Activated CD8-positive, alpha-beta memory T cell treated with anti-CD3 and anti-CD28 coated beads for 24 hours (primary cell): ENCODE measurements at regions not wholly inside any gene's neighbourhood (a gene's known extent, or its start where the extent isn't known, plus 50 kb on each side); places are given as distances from the start of the nearest gene placed in this dataset.

Source experiments
- DNase-seq: peaks from one replicate; pipeline ENCODE4 v3.0.0-alpha.2; 2020

DNA sequence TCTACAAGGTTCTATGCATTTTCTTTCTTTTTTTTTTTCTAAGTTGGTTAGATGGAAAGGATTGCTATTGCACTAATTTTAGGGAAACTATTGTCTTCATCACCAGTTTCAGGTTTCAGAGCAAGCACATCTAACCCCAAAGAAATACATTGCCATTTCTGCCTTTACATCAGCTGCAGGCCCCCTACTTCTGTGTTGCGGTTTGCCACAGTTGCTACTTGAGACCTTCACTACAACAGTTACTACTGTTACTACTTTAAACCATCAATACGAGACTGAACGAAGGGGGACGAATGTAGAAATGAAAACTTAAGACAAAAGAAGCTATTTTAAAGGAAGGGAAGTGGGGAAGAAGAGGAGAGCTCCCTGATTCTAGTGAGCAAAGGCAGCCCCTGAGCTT, 256.7 kb upstream of the LCORL start:
- DNase-seq: no peak

DNA sequence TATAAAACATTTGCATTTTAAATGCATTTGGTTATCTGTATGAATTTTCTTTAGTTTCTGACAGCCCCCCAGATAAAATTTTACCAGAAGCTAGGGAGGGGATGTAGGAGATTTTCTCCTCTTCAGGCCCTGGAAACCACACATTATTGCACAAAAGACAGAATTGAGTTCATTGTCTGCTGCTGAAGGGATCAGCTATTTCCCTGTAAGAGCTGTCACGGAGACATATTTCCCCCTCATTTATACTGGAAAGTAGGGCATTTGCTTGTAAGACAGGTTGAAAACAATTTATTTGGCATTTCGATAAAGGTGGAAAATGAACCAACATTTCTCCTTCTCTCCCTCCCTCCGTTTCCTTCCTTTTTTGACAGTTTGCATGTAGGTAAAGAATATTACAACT, 241.3 kb upstream of the LCORL start:
- no peak for DNase-seq

GRCh38 chr4:18252052-18252451, 230.5 kb upstream of the LCORL start:
- no peak for DNase-seq

DNA sequence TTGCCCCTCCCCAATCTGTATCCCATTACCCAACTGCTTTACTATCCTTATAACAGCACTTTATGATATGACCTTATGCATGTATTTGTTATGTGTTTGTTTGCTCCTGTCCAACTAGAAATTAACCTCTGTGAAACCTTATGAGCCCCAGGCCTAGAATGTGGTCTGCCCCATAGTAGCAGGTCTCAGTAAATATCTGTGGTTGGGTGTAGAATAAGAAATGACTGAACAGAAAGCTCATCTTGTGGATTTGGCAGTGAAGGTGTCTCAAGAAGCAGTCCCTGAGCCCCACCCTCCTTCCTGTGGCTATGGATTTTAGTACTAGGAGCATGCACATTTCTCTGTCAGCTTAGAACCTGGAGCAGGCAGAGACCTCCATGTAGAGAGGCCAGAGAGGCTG, 229.0 kb upstream of the LCORL start:
- DNase-seq: no peak

DNA sequence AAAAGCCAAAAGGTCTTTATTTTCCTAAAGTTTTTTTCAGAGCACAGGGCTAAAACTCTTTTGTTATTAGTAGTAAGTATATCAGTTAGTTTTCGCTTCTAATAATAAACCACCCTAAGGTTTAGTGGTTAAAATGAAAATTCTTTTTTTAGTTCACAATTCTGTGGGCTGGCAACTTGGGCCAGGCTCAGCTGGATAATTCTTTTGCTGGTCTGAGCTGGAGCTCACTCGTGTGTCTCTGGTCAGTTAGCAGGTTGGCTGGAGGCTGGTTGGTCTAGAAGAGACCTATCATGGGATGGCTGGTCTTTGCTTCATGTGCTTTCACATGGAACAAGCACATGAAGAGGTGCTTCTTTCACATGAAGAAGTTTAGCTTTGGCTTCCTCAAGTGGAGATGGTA, 227.1 kb upstream of the LCORL start:
- DNase-seq: no peak

DNA sequence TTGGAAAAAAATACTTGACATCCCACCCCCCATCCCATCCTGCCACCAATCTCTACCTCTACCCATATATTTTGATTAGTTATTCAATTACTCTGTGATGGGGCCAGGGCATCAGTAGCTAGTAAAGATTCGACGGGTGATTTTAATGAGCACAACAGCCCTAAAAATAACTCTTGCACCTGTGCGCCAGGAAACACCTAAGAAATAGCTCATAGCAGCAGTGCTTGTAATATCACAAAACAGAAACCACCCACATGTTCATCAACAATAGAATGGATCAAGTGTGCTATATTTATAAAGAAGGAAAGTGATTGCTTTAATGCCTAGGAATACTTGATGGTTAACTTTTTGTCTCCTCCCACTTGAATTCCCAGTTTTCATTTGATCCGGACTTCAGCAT, 225.6 kb upstream of the LCORL start:
- no peak for DNase-seq

DNA sequence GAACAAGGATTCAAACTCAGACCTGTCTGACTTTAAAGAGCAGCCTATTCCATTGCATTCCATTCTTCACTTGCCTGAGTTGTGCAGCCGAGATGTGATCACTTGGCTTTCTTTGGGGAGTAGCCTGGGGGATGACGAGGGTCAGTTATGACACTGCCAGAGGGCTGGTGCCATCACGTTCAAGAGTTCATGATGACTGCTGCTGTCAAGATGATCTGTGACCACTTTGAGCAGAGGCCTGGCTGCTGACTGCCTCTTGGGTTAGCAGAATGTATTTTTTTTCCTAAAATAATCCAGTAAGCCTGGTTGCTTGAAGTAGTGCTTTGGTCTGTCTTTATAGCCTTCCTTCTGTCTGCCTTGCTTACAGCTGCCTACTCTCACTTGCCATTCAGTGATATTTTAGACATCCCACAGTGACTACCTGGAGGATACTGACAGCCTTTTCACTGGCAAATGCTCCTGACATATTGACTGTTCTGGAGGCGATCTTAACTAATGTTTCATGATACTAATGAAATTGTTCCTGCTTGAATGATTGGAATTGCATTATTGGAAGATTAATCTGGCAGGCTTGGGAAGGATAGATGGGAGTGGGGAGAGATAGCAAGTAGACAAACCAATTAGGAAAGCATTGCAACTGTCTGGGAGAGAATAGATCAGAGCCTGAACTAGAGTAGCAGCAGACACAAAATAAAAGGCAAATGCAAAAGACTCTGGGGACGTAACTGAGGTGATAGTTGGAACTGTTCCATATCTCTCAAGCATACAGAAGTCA, 221.6 kb upstream of the LCORL start:
- DNase-seq: no peak

- no peak for DNase-seq
Observed at GRCh38 chr4:18241727-18242126, 220.2 kb upstream of the LCORL start.

GRCh38 chr4:18234108-18234507, 212.6 kb upstream of the LCORL start:
- DNase-seq: no peak

GRCh38 chr4:18231726-18232125, 210.2 kb upstream of the LCORL start:
- DNase-seq: no peak

- no peak for DNase-seq
Observed at GRCh38 chr4:18227880-18228279, 206.3 kb upstream of the LCORL start.

- no peak for DNase-seq
Observed at GRCh38 chr4:18214411-18215055, 193.0 kb upstream of the LCORL start.

GRCh38 chr4:18213576-18214198, 192.1 kb upstream of the LCORL start:
- DNase-seq: no peak

- no peak for DNase-seq
Observed at GRCh38 chr4:18209448-18209847, 187.9 kb upstream of the LCORL start.

GRCh38 chr4:18203966-18204365, 182.4 kb upstream of the LCORL start:
- DNase-seq: no peak

DNA sequence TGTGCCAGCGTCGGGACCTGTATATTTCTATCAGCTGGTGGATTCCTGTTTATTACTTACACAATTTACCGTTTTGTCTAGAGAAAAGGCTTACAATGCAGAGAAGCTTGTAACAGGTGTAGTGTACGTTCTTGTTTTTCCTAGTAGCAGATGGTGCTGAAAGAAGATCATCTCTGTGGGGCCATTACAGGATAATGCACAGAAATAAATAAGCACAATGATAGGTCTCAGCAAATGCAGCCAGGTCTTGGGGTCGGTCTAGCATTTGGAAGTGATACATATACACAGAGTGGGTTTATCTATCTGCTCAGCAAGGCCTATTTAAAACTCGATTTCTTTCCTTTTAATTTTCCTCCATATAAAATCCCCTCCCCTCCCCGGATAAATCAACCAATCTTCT, 180.9 kb upstream of the LCORL start:
- no peak for DNase-seq

DNA sequence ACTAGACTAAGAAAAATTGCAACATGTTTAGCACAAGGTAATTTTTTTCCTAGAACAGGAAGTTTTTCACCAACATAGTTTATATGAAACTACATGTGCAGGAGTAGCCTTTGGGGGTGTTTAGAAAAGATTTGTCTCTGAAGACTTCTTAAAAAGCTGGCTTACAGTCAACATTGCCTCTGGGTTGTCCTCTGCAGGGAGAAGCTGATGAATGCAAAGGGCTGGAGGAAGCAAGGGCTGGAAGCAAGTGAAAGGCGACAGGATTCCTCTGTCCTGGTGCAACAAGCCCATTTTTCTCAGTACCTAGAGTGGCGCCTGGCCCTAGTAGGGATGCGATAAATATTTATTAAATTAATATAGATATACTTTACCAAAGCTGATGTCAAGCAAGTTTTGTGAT, 180.3 kb upstream of the LCORL start:
- no peak for DNase-seq

- DNase-seq: no peak
Observed at GRCh38 chr4:18198653-18199052, 177.1 kb upstream of the LCORL start.

DNA sequence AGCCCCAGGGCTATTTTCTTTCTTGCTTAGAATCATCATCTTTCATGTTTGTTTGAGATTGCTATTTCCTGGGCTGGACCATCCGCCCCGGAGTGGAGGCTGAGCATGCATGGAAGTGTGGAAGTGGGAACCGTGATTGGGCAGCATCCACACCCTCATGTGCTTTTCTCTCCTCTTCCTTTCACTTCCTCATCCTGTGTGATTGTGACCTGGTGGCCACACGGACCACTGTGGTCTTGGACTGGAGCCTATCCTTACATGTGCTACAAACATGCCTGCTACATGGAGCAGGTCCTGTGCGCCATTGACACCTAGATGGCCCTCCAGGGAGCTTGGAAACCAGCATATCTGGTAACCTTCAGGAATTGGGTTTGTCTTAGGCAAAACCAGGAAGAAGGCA, 175.9 kb upstream of the LCORL start:
- DNase-seq: no peak

DNA sequence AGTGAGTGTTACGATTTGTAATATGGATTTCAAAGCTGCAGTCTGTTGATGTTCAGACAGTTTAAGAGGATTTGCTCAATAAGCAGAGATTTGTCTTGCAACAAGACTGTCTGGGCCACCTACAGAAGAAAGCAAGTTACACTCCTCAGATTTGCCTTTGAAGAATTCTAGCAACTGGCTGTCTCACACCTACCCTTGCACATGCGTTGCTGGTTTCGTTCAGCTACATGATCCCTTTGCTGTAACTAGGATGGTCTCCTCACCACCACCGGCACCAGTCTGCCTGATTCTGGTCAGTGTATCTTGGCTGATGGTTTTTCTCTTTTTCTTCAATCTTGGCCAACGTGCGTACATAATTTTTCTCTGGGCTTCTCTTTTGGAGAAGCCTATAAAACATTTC, 172.7 kb upstream of the LCORL start:
- DNase-seq: no peak

DNA sequence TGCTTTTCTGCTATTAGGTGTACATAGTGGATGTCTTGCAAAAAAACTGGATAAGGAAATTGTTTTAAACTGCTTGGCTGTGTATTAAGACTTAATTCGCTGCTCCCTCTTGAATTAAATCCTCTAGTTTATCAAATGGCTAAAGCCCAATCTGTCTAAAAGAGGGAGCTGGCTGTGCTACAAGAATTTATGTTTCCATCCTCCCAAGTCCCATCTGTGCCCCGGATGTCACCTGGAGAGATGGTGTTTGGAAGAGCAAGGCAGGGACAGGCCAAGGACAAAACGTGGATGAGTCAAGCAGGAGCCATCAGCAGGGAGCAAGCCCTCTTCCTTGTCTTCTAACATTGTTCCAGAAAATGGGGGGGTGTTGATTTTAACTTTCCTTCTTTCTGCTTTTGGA, 171.3 kb upstream of the LCORL start:
- no peak for DNase-seq

DNA sequence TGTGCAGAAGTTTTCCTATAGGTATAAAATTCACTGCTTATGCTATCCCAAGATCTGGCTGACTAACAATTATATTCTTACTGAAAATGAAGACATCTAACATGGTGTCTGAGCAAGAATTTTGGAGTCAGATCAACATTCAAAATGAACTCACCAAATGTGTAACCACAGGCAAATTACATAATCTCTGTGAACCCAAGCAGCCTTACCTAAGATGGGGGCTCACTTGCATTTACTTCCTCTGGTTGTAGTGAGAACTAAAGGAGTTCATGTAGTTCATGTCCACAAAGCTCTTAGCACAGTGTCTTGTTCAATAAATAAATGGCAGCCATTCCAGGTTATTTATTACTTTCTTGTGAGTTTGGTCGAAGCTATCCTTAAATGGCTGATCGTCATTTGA, 163.9 kb upstream of the LCORL start:
- no peak for DNase-seq

- no peak for DNase-seq
Observed at GRCh38 chr4:18180892-18181291, 159.3 kb upstream of the LCORL start.

DNA sequence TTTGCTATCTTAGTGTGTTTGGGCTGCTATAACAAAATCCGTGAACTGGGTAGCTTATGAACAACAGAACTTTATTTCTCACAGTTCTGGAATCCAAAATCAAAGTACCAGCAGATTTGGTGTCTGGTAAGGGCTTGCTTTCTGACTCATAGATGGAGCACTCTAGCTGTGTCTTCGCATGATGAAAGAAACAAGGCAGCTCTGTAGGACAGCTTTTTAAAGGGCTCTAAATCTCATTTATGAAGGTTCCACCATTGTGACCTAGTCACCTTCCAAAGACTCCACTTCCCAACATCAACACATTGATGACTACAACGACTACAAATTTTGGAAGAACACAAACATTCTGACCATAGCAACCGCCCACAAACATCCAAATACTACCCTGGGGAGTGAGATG, 158.6 kb upstream of the LCORL start:
- DNase-seq: no peak

DNA sequence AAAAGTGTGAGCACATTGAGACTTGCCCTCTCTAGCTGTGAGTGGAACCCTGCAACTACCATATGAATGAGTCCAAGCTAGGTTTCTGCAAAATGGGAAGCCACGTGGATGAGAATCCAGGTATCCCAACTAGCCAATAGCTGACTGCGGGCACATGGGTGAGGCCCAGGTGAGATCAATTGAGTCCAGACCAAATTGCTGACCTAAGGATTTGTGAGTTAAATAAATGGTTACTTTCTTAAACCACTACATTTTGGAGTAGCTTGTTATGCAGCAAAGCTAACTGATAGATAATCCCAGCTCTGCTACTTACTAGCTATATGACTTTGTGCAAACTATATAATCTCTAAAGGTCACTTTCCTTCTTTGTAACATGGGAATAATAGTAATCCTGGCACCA, 150.3 kb upstream of the LCORL start:
- DNase-seq: no peak
